Prostate gland (tissue), 2 donors: ENCODE measurements at regions not wholly inside any gene's neighbourhood (a gene's known extent, or its start where the extent isn't known, plus 50 kb on each side); places are given as distances from the start of the nearest gene placed in this dataset.
"Not testable (repeated sequence)": the region's sequence is repeated elsewhere in the genome, so short reads cannot be mapped to it uniquely, and the experiment has no call there.

Experiments
- DNase-seq: peaks from one replicate; pipeline ENCODE4 v3.0.0-alpha.2; 2019; ENCODE audit warnings: low spot score
- H3K27ac ChIP-seq, 2 donors: fragments of 200-600 bp; sonication (generic); 2 replicates each; pipeline ENCODE4 v1.5.1; 2017 to 2019
- H3K27me3 ChIP-seq: fragments of 200-600 bp; sonication (generic); replicated peaks from 2 replicates; pipeline ENCODE4 v1.5.1; 2019; ENCODE audit not compliant: insufficient read depth
- H3K36me3 ChIP-seq, 2 donors: fragments of 200-600 bp; sonication (generic); 1 replicate in 1 of 2; 2 replicates in 1 of 2; pipeline versions ENCODE4 v1.5.1 to v1.8.1; 2017 to 2019
- H3K4me1 ChIP-seq: fragments of 200-600 bp; sonication (generic); replicated peaks from 2 replicates; pipeline ENCODE4 v1.5.1; 2019
- H3K4me3 ChIP-seq, 2 donors: fragments of 200-600 bp; sonication (generic); 2 replicates each; pipeline ENCODE4 v1.5.1; 2017 to 2019
- H3K9me3 ChIP-seq: fragments of 200-600 bp; sonication (generic); 2 replicates; pipeline ENCODE4 v1.5.1; 2017
- POLR2A ChIP-seq: fragments of 450-650 bp; IDR thresholded peaks from one replicate; pipeline ENCODE4 v1.6.1; 2016; ENCODE audit warnings: antibody characterized with exemption, mild to moderate bottlenecking
- POLR2AphosphoS5 ChIP-seq: sonication (generic); formaldehyde crosslinking; IDR thresholded peaks from one replicate; pipeline ENCODE4 v1.6.1; 2017; ENCODE audit warnings: antibody characterized with exemption
- WGBS: methylation state at CpG from one replicate; pipeline ENCODE4 v1.1.5; 2018; 5-methylcytosine and 5-hydroxymethylcytosine counted together
- intact Hi-C: fragments of 100-400 bp; cut with DNase I; formaldehyde crosslinking; loops from one replicate; pipeline ENCODE4 v1.14.2; 2022
- TF ChIP-seq, protein P1 (sequence below), 4 experiments: fragments of 200-600 bp in 2 of 4; fragments of 450-650 bp in 2 of 4; sonication (generic) in 2 of 4; IDR thresholded peaks; 1 replicate in 3 of 4; 2 replicates in 1 of 4; pipeline ENCODE4 v1.5.1; 2016 to 2019; ENCODE audit warnings: antibody characterized with exemption in 4 of 4, mild to moderate bottlenecking in 2 of 4, moderate library complexity in 2 of 4

- intact Hi-C loops = no loop called here
- no peak for DNase-seq
- Histone ChIP-seq H3K4me3 (no peak overlapping the region), H3K9me3 (no peaks in the 10 kb centered on the region), H3K4me1 (no peaks in the 10 kb centered on the region), H3K36me3 (no peaks in the 10 kb centered on the region), H3K27ac (no peak overlapping the region), H3K27me3 (no peaks in the 10 kb centered on the region)
- 26% methylated on average over 2 of the region's 2 CpGs for WGBS
- TF ChIP-seq POLR2A = no peak
- TF ChIP-seq, protein P1, sequence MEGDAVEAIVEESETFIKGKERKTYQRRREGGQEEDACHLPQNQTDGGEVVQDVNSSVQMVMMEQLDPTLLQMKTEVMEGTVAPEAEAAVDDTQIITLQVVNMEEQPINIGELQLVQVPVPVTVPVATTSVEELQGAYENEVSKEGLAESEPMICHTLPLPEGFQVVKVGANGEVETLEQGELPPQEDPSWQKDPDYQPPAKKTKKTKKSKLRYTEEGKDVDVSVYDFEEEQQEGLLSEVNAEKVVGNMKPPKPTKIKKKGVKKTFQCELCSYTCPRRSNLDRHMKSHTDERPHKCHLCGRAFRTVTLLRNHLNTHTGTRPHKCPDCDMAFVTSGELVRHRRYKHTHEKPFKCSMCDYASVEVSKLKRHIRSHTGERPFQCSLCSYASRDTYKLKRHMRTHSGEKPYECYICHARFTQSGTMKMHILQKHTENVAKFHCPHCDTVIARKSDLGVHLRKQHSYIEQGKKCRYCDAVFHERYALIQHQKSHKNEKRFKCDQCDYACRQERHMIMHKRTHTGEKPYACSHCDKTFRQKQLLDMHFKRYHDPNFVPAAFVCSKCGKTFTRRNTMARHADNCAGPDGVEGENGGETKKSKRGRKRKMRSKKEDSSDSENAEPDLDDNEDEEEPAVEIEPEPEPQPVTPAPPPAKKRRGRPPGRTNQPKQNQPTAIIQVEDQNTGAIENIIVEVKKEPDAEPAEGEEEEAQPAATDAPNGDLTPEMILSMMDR (IDR thresholded peaks at IDR 0.05) = no peak
- TF ChIP-seq POLR2AphosphoS5 = no peak
These were observed 449.0 kb upstream of the RGS18 start for GRCh38 chr1:191709215-191709614.

DNA sequence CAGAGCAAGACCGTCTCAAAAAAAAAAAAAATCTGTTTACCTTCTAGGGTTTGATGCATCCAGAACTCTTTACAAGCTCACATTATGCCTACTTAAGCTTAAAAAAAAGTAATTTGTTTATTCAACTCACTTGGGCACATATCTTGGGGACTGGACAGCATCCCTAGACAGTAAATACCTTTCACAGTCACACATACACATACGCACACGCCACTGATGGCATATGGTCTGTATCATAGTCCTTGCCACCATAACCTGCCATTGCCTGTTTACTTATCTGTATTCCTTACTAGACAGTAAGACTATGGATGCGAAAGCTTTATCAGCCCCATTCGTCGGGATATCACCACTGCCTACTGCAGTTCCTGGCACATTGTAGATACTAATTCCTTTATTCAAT, 446.3 kb upstream of the RGS18 start:
- 67% methylated on average over 6 of the region's 6 CpGs for WGBS

DNA sequence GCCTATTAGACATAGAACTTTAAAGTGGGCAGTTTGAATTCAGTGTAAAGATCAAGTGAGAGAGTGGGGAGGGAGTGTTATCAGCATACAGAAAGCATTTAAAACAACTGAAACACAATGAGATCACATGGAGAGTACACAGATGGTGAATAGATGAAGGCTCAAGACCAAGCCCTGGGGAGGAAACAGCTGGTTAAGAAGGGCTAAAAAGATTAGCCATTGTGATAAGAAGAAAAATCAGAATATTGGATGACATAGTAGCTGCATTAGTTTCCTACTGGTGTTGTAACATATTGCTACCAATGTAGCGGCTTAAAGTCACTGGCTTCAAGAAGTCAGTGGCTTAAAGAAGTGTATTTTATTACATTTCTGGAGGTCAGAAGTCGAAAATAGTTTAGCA, 443.4 kb upstream of the RGS18 start:
- H3K9me3 ChIP-seq = no peaks in the 10 kb centered on the region
- H3K4me3 ChIP-seq = no peak overlapping the region
- no peak for DNase-seq
- 87% methylated on average over 2 of the region's 2 CpGs for WGBS
- no peaks in the 10 kb centered on the region for H3K27me3 ChIP-seq
- intact Hi-C loops = no loop called here
- TF ChIP-seq, protein P1 (IDR thresholded peaks at IDR 0.05) = no peak
- no peak for TF ChIP-seq POLR2A
- no peak for TF ChIP-seq POLR2AphosphoS5
- no peak overlapping the region for H3K27ac ChIP-seq
- no peaks in the 10 kb centered on the region for H3K36me3 ChIP-seq
- no peaks in the 10 kb centered on the region for H3K4me1 ChIP-seq

More for the DNA sequence above, 446.3 kb upstream of the RGS18 start:
- H3K27ac ChIP-seq = no peak overlapping the region
- no peaks in the 10 kb centered on the region for H3K27me3 ChIP-seq
- no peak for DNase-seq
- TF ChIP-seq POLR2AphosphoS5 = no peak
- TF ChIP-seq, protein P1 (IDR thresholded peaks at IDR 0.05) = no peak
- no peak for TF ChIP-seq POLR2A
- H3K4me3 ChIP-seq = no peak overlapping the region
- H3K36me3 ChIP-seq = no peaks in the 10 kb centered on the region
- no peaks in the 10 kb centered on the region for H3K4me1 ChIP-seq
- no peaks in the 10 kb centered on the region for H3K9me3 ChIP-seq
- intact Hi-C loops = no loop called here

DNA sequence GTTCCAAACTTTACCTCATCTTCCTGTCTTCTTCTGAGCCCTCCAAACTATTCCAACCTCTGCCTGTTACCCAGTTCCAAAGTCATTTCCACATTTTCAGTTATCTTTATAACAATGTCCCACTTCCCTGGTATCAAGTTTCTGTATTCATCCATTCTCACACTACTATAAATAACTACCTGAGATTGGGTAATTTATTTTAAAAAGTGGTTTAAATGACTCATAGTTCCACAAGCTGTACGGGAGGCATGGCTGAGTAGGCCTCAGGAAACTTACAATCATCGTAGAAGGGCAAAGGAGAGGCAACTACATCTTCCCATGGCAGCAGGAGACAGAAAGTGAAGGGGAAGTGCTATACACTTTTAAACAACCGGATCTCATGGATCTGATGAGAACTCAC, 428.5 kb upstream of the RGS18 start:
- intact Hi-C loops = no loop called here

DNA sequence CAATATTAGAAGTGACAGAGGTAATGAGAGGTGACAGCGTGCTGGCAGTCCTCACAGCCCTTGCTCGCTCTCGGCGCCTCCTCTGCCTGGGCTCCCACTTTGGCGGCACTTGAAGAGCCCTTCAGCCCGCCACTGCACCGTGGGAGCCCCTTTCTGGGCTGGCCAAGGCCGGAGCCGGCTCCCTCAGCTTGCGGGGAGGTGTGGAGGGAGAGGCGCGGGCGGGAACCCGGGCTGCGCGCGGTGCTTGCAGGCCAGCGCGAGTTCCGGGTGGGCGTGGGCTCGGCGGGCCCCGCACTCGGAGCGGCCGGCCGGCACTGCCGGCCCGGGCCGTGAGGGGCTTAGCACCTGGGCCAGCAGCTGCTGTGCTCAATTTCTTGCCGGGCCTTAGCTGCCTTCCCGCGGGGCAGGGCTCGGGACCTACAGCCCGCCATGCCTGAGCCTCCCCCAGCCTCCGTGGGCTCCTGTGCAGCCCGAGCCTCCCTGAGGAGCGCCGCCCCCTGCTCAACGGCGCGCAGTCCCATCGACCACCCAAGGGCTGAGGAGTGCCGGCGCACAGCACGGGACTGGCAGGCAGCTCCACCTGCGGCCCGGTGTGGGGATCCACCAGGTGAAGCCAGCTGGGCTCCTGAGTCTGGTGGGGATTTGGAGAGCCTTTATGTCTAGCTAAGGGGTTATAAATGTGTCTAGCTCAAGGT, 426.5 kb upstream of the RGS18 start:
- intact Hi-C loops, H3K9me3 ChIP-seq, H3K27me3 ChIP-seq, DNase-seq, H3K4me1 ChIP-seq, H3K27ac ChIP-seq, H3K36me3 ChIP-seq, H3K4me3 ChIP-seq: not testable (repeated sequence)
- WGBS = 96% methylated on average over 48 of the region's 49 CpGs

More for the DNA sequence above, 428.5 kb upstream of the RGS18 start:
- DNase-seq = no peak
- Histone ChIP-seq H3K4me1 (no peaks in the 10 kb centered on the region), H3K27ac (no peak overlapping the region), H3K9me3 (no peaks in the 10 kb centered on the region), H3K4me3 (no peak overlapping the region), H3K27me3 (no peaks in the 10 kb centered on the region), H3K36me3 (no peaks in the 10 kb centered on the region)
- WGBS = 84% methylated on average over 3 of the region's 3 CpGs
- no peak for TF ChIP-seq POLR2AphosphoS5
- TF ChIP-seq POLR2A = no peak
- TF ChIP-seq, protein P1 (IDR thresholded peaks at IDR 0.05) = no peak
